HG03354 (cell line): ENCODE measurements at regions not wholly inside any gene's neighbourhood (a gene's known extent, or its start where the extent isn't known, plus 50 kb on each side); places are given as distances from the start of the nearest gene placed in this dataset.
"Not testable (repeated sequence)": the region's sequence is repeated elsewhere in the genome, so short reads cannot be mapped to it uniquely, and the experiment has no call there.

Experiments used
- ATAC-seq: cut with Tn5 transposase; IDR thresholded peaks from one replicate; pipeline ENCODE4 v1.9.1; 2021; ENCODE audit warnings: mild to moderate bottlenecking; ENCODE audit not compliant: unreplicated experiment, poor library complexity, severe bottlenecking

DNA sequence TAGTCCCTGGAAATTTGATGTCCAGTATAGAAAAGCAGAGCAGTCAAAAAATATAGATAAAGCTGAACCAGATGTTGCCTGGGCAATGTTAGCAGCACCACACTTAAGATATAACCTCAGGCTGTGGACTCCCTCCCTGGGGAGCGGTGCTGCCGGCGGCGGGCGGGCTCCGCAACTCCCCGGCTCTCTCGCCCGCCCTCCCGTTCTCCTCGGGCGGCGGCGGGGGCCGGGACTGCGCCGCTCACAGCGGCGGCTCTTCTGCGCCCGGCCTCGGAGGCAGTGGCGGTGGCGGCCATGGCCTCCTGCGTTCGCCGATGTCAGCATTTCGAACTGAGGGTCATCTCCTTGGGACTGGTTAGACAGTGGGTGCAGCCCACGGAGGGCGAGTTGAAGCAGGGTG is 86.9 kb upstream of the GOLGA6L6 start:
- ATAC-seq: not testable (repeated sequence)

DNA sequence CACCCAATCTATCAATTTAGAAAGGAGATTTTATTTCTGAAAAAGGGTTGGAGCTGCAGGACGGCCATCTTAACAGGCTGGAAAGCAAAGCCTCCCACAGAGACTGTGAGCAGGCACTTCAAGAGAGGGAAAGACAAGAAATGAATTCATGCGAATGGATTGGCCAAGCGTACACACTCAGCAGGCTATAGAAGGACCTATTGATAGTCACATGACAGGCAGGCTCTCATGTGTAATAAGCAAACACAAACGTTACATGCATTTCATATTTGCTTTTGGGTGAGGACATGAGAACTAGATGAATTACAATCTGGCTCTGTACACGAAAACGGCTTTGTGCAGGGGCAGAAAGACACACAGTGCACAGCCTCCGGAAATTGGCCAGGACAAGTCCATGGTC is 83.9 kb upstream of the GOLGA6L6 start:
- not testable (repeated sequence) for ATAC-seq

DNA sequence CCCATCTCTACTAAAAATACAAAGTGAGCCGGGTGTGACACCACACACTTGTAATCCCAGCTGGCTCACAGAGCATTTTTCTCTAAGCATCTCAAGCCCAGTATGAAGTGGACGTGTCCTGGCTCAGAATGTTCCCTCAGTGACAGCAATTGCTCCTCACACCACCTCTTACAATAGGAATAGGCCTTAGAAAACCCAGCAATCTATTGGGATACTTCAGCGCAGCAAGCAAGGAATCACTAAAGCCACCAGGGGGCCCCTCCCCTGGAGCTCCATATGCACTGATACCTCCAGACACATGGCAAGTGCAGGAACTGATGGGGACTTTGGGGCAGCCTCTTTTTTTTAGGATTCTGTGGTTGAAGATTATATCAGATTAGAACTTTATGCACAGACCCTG is 82.5 kb upstream of the GOLGA6L6 start:
- not testable (repeated sequence) for ATAC-seq

DNA sequence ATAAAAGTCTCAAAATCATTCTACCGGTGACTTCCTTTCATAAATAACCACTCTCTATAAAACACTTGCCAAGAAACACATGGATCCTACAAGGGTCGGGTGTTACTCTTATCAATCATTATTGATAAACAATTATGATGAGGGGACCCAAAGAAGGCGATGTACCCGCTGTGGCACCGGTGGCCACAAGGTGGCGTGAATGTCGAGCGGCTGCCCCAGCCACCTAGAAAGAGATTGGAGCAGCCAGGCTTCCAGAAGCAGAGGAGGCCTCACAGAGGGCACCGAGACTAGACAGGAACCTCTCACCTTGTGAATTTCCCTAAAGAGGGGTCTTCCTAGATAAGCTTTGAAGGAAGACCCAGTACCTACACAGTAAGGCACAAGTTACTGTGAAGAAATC is 80.5 kb upstream of the GOLGA6L6 start:
- ATAC-seq: peak; percentile 68

DNA sequence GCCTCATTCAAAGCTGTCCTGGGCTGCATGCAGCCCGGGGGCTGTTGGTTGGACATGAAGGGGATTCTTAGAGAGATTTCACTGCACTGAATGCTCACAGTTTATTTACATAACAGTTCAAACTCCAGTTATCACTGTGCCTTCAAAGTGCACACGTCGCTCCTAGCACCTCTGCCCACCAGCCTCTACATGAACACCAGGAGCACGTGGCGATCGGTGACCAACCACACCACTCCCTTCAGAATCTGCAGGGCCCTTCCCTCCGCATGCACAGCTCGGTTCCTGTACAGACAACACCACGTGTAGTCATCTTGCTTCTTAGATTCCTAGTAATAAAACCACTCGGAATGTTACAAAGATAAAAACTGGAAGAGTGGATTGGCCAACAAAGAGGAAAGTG is 72.9 kb upstream of the GOLGA6L6 start:
- ATAC-seq: not testable (repeated sequence)

DNA sequence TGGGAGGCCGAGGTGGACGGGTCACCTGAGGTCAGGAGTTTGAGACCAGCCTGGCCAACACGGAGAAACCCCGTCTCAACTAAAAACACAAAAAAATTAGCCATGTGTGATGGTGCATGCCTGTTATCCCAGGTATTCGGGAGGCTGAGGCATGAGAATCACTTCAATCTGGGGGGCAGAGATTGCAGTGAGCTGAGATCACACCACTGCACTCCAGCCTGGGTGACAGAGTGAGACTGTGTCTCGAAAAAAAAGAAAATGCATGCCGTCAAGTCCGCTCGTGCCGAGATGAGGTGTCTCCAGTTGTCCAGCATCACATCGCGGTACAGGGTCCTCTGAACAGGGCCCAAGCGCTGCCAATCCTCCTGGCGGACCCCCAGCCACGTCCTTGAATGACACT is 71.2 kb upstream of the GOLGA6L6 start:
- not testable (repeated sequence) for ATAC-seq

DNA sequence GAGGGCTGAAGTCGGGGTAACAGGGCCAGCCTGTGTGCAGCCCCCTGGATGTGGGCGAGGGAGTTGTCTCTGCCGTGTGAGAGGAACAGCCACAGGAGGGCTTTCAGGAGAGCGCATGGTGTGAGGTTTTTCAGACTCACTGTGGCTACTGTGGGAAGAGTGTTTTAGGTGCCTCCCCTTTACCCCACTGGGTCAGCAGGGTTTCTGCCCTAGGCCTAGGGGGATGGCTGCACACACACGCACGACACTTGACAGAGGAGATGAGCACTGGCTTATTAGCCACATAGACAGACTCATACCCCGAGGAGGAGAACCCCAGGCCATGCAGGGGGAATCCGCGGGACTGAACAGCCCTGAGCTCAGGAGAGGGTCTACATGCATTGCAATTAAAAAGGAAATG is 70.8 kb upstream of the GOLGA6L6 start:
- not testable (repeated sequence) for ATAC-seq

DNA sequence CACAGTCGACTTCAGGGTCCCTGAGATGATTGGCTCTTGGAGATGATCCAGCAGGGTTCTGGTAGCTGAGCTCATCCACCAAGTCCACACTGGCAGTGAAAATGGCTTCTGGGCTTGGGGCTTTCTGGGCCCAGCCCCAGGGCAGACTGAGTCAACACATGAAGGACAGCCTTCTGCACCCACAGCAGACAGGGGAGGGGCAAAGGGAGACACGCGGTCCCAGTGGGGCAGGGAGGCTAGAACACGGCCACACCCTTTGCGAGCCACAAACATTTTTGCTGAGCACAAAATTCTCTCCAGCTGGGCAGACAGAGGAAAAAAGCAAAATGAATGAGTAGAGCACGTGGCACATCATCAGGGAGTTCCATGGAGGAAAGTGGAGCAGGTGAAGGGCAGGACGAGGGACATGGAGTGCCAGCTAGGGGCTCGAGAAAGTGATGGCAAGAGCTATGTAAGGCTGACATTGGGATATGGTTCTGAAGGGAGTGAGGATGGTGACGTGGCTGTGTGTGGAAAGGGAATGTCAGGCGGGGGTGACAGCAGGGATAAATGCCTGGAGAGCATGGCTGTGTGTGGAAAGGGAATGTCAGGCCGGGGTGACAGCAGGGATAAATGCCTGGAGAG is 70.2 kb upstream of the GOLGA6L6 start:
- not testable (repeated sequence) for ATAC-seq

DNA sequence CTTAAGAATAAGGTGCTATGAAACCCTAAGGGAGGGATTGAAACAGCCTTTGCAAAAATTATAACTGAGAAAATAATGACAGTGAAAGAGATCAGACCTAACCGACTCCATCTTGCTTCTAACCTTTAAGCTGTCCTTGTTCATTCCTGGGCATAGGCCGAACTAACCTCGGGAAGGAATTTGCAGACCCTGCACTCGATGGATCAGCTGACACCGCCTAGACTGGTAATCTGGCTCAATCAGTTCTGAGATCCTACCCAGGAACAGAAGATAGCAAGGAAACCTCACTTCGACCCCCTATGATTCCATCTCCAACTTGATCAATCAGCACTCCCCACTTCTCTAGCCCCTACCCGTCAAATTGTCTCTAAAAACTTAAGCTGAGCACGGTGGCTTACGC is 66.6 kb upstream of the GOLGA6L6 start:
- not testable (repeated sequence) for ATAC-seq

DNA sequence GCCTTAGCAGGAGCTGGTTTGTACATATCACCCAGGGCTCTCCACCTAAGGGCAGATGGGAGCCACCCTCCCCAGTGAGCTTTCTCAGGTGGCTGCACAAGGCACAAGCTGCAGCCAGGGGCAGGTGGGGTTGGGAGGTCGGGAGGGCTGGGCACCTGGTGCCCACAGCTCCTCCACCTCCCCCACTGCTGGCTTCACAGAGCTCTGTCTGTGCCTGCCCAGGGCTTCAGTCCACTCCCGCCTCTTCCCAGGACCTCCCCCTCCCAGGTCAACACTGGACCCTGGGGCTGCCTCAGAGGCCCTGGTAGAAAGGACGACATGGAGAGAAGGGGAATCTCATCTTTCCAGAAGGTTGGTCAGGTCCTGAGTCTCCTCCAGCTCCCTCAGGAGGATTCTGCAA is 55.6 kb upstream of the GOLGA6L6 start:
- not testable (repeated sequence) for ATAC-seq

DNA sequence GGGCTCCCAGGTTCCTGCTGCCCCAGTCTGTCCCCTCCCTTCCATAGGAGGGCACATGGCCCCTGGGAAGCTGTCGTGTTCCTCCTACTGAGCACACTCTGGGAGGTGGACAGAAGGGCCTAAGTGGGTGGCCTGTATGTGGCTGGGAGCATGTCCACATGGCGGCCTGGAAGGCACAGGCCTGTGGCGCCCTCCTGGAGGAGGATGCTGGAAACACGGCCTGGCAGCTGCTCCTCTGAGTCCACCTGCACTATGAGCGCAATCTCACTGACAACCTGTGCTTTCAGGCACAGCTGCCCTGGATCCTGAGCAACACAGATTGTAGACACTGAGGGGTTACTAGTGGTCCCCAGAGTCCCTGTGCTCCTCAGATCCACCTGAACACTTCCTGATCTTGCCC is 52.6 kb upstream of the GOLGA6L6 start:
- not testable (repeated sequence) for ATAC-seq

DNA sequence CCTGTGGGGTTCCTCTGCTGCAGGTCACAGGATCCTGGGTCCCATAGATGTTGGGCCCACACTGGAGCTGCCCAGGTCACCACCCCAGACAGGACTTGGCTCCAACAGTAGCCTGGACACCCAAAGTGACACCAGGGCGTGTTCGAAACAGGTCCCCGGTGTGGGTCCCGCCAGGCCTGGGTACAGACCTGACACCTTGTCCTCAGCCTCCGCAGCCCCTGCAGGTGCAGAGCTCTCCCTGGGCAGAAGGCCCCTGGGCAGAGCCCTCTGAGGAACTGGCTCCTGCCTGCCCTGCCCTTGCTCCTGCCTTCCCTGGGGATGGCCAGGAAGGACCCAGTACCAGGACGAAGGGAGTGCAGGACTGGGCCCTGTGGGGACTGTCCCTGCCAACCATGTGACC is 50.3 kb upstream of the GOLGA6L6 start:
- ATAC-seq: not testable (repeated sequence)
